Stimulated activated memory B cell treated with anti-CD40 and anti-IgM and Interleukin-4, amounts not matched to agents 10 μg/mL and 1 μg/mL and 100 μg/mL, for 72 hours (primary cell): ENCODE measurements at regions not wholly inside any gene's neighbourhood (a gene's known extent, or its start where the extent isn't known, plus 50 kb on each side); places are given as distances from the start of the nearest gene placed in this dataset.
"Not testable (repeated sequence)": the region's sequence is repeated elsewhere in the genome, so short reads cannot be mapped to it uniquely, and the experiment has no call there.

Source experiments
- ATAC-seq: fragments of 150-1000 bp; cut with Tn5 transposase; 2 replicates; pipeline ENCODE4 v1.10.0; 2021
- H3K27ac Mint-ChIP-seq: one replicate; pipeline ENCODE4 v1.8.0; 2022; ENCODE audit warnings: mild to moderate bottlenecking, mixed read lengths
- H3K27me3 Mint-ChIP-seq: one replicate; pipeline ENCODE4 v1.8.0; 2022; ENCODE audit warnings: mixed read lengths
- H3K36me3 Mint-ChIP-seq: one replicate; pipeline ENCODE4 v1.8.0; 2022; ENCODE audit warnings: mixed read lengths
- H3K4me1 Mint-ChIP-seq: one replicate; pipeline ENCODE4 v1.8.0; 2022; ENCODE audit warnings: mixed read lengths
- H3K4me3 Mint-ChIP-seq: one replicate; pipeline ENCODE4 v1.8.0; 2022; ENCODE audit warnings: mild to moderate bottlenecking, moderate library complexity, mixed read lengths
- H3K9me3 Mint-ChIP-seq: one replicate; pipeline ENCODE4 v1.8.0; 2022; ENCODE audit warnings: mixed read lengths

GRCh38 chr5:96117771-96118651 lies 156.4 kb upstream of the ELL2 start:
- Mint-ChIP-seq H3K27ac (no peak overlapping the region), H3K4me1 (no peaks in the 10 kb centered on the region), H3K27me3 (no peaks in the 10 kb centered on the region), H3K36me3 (no peaks in the 10 kb centered on the region), H3K9me3 (no peaks in the 10 kb centered on the region), H3K4me3 (no peak overlapping the region)
- no peak for ATAC-seq

DNA sequence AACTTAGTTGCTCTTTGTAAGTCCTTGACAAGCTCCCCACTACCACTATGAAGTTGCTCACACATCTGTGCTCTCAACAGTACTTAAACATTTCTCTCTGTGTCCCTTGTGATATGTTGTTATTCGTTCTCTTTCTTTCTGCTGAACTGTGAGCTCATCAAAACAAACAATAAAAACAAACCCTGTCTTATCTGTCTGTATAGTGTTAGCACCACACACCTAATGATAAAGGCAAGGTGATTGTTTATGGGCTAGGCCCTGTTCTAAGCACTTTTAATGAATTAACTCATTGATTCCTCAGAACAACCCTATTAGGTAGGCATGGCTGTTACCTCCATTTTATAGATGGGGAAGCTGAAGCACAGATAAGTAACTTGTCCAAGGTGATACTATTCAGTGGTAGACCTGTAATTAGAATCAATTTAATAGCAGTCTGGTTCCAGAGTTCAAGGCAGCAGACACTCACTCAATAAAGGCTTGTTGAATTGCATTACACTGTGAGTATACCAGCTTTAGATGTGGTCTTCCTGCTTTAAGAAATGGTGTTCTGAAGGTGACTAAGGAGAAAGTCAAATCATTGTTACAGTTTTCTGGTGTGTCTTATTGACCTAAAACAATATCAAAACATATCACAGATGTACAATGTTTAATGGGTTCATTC lies 153.6 kb upstream of the ELL2 start:
- H3K4me3 Mint-ChIP-seq: no peak overlapping the region
- no peaks in the 10 kb centered on the region for H3K4me1 Mint-ChIP-seq
- H3K27me3 Mint-ChIP-seq: no peaks in the 10 kb centered on the region
- no peaks in the 10 kb centered on the region for H3K36me3 Mint-ChIP-seq
- ATAC-seq: no peak
- H3K9me3 Mint-ChIP-seq: no peaks in the 10 kb centered on the region
- no peak overlapping the region for H3K27ac Mint-ChIP-seq

DNA sequence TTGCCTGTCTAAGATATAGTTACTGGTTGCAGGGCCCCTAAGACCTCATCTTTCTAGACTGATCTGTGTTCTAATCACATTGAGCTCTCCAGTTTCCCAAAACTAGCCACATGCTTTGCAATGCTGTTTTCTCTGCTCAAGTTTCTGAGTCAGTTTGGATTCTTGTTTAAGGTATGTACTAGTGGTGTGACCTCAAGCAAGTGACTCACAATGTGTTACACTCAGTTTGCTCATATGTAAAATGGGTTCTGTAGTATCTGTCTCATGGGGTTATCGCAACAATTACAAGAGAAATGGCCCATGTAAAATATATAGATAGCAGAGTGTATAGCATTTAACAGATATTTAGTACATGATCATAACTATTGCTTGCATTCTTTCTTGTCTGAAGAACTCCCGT lies 153.1 kb upstream of the ELL2 start:
- Mint-ChIP-seq H3K36me3 (no peaks in the 10 kb centered on the region), H3K27me3 (peaks cover under 1% of the 10 kb centered on the region), H3K27ac (no peak overlapping the region)

GRCh38 chr5:96113170-96113939 lies 151.7 kb upstream of the ELL2 start:
- peaks cover 13% of the 10 kb centered on the region for H3K27me3 Mint-ChIP-seq
- H3K4me3 Mint-ChIP-seq: no peak overlapping the region
- H3K4me1 Mint-ChIP-seq: no peaks in the 10 kb centered on the region
- ATAC-seq: no peak
- no peaks in the 10 kb centered on the region for H3K9me3 Mint-ChIP-seq
- no peaks in the 10 kb centered on the region for H3K36me3 Mint-ChIP-seq
- no peak overlapping the region for H3K27ac Mint-ChIP-seq

More for the DNA sequence above, 153.1 kb upstream of the ELL2 start:
- no peak overlapping the region for H3K4me3 Mint-ChIP-seq
- no peaks in the 10 kb centered on the region for H3K9me3 Mint-ChIP-seq
- no peaks in the 10 kb centered on the region for H3K4me1 Mint-ChIP-seq
- no peak for ATAC-seq

- H3K27me3 Mint-ChIP-seq: peaks cover 13% of the 10 kb centered on the region
- no peak overlapping the region for H3K4me3 Mint-ChIP-seq
- no peak overlapping the region for H3K27ac Mint-ChIP-seq
- H3K36me3 Mint-ChIP-seq: no peaks in the 10 kb centered on the region
- ATAC-seq: no peak
- no peaks in the 10 kb centered on the region for H3K4me1 Mint-ChIP-seq
- H3K9me3 Mint-ChIP-seq: no peaks in the 10 kb centered on the region
Observed at GRCh38 chr5:96112703-96113102, 151.1 kb upstream of the ELL2 start.

DNA sequence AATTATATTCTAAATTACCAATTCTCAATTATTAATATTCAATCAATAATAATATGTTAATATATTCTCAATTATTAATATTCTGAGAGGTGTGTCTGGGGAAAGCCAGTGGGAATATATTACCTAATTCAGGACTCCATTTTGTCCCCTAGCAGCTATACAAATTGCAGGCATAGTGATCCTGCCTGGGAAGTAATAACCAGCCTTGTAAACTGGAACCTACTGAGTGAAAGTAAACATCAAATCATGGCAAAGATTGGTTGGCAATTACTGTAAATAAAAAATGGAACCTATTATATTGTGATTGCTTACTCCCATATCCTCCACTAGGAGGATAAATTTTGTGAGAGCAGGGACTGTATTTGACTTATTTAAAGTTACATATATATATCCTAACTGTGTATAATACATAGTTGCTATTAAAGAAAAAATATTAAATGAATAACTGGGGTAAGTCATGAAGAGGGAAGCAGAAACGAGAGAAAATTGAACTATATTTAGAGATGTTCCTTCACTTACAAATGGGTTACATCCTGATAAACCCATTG lies 150.5 kb upstream of the ELL2 start:
- Mint-ChIP-seq H3K4me3 (no peak overlapping the region), H3K9me3 (no peaks in the 10 kb centered on the region), H3K36me3 (no peaks in the 10 kb centered on the region), H3K4me1 (no peaks in the 10 kb centered on the region), H3K27me3 (peaks cover 13% of the 10 kb centered on the region), H3K27ac (no peak overlapping the region)
- ATAC-seq: no peak

- H3K4me1 Mint-ChIP-seq: no peaks in the 10 kb centered on the region
- no peaks in the 10 kb centered on the region for H3K9me3 Mint-ChIP-seq
- H3K36me3 Mint-ChIP-seq: no peaks in the 10 kb centered on the region
- no peak overlapping the region for H3K4me3 Mint-ChIP-seq
- H3K27me3 Mint-ChIP-seq: peaks cover 13% of the 10 kb centered on the region
- no peak overlapping the region for H3K27ac Mint-ChIP-seq
- ATAC-seq: no peak
Observed at GRCh38 chr5:96111080-96111756, 149.6 kb upstream of the ELL2 start.

DNA sequence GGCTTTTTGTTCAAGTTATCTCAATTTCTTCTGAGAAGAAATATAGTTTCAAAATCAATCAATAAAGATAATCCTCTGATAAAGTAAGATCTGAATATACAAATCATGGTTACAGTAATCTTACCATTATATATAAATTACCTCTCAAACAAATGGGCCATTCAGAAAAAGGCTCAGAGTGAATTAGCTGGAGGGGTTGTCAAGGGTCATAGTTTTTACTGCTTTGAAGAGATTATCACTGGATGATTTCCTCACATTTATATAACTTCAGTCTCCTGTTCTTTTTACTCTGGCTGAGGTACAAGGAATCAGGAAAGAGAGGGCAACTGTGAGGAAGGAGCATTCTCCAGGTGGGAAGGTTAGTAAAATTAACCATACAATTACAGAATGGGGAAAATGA lies 148.6 kb upstream of the ELL2 start:
- H3K4me3 Mint-ChIP-seq: no peak overlapping the region
- no peak overlapping the region for H3K27ac Mint-ChIP-seq
- ATAC-seq: no peak
- H3K36me3 Mint-ChIP-seq: no peaks in the 10 kb centered on the region
- peaks cover 13% of the 10 kb centered on the region for H3K27me3 Mint-ChIP-seq
- no peaks in the 10 kb centered on the region for H3K9me3 Mint-ChIP-seq
- no peaks in the 10 kb centered on the region for H3K4me1 Mint-ChIP-seq

DNA sequence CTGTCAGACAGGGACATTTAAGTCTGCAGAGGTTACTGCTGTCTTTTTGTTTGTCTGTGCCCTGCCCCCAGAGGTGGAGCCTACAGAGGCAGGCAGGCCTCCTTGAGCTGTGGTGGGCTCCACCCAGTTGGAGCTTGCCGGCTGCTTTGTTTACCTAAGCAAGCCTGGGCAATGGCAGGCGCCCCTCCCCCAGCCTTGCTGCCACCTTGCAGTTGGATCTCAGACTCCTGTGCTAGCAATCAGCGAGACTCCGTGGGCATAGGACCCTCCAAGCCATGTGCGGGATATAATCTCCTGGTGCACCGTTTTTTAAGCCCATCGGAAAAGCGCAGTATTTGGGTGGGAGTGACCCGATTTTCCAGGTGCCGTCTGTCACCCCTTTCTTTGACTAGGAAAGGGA lies 147.0 kb upstream of the ELL2 start:
- H3K4me3 Mint-ChIP-seq, ATAC-seq, H3K4me1 Mint-ChIP-seq: not testable (repeated sequence)

GRCh38 chr5:96103829-96104228 lies 142.2 kb upstream of the ELL2 start:
- ATAC-seq, H3K9me3 Mint-ChIP-seq, H3K4me3 Mint-ChIP-seq, H3K27ac Mint-ChIP-seq, H3K4me1 Mint-ChIP-seq, H3K36me3 Mint-ChIP-seq: not testable (repeated sequence)
- peaks cover 15% of the 10 kb centered on the region for H3K27me3 Mint-ChIP-seq

More for the DNA sequence above, 147.0 kb upstream of the ELL2 start:
- H3K27me3 Mint-ChIP-seq: peaks cover 13% of the 10 kb centered on the region
- H3K27ac Mint-ChIP-seq, H3K36me3 Mint-ChIP-seq, H3K9me3 Mint-ChIP-seq: not testable (repeated sequence)

DNA sequence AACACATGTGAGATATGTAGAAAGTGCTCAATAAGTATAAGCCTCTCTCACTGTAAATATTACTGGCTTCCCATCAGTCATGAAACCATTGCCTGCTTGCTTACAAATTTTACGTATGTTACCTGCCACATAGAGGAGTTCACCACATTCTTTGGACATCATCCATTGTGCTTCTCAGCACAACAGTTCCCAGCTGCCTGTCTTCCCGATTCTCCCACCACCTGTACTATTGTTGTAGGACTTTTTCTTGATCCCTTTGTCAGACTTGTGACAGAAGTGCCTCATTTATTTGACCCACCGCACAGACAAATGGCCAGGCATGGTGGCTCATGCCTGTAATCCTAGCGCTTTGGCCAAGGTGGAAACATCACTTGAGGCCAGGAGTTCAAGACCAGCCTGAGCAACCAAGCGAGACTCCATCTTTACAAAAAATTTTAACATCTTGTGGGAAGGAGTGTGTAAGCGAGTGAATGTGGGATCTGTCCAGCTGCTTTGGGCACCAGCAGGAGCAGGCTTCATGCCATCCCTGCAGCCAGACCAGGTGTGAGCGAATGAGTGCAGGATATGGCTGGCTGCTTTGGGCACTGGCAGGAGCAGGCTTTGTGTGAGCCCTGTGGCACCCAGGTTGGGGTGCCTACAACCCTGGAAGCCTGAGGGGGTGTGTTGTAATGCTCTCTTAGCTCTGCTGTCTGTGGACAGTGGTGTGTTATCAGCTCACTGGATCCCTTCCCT lies 139.9 kb upstream of the ELL2 start:
- H3K36me3 Mint-ChIP-seq: no peaks in the 10 kb centered on the region
- peaks cover 6% of the 10 kb centered on the region for H3K9me3 Mint-ChIP-seq
- H3K4me3 Mint-ChIP-seq: no peak overlapping the region
- H3K27me3 Mint-ChIP-seq: peaks cover 12% of the 10 kb centered on the region
- no peak overlapping the region for H3K27ac Mint-ChIP-seq
- ATAC-seq: no peak
- H3K4me1 Mint-ChIP-seq: no peaks in the 10 kb centered on the region

DNA sequence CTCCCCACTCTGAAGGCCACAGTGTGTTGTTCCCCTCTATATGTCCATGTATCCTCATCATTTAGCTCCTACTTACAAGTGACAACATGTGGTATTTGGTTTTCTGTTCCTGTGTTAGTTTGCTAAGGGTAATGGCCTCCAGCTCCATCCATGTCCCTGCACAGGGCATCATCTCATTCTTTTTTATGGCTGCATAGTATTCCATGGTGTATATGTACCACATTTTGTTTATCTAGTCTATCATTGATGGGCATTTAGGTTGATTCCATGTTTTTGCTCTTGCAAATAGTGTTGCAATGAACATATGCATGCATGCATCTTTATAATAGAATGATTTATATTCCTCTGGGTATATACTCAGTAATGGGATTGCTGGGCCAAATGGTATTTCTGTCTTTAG lies 135.8 kb upstream of the ELL2 start:
- H3K4me3 Mint-ChIP-seq, H3K4me1 Mint-ChIP-seq, ATAC-seq, H3K9me3 Mint-ChIP-seq, H3K36me3 Mint-ChIP-seq, H3K27ac Mint-ChIP-seq: not testable (repeated sequence)
- peaks cover 11% of the 10 kb centered on the region for H3K27me3 Mint-ChIP-seq

- peaks cover 3% of the 10 kb centered on the region for H3K27me3 Mint-ChIP-seq
- H3K4me1 Mint-ChIP-seq: no peaks in the 10 kb centered on the region
Observed at GRCh38 chr5:96096724-96097123, 135.1 kb upstream of the ELL2 start.

GRCh38 chr5:96094904-96095303 lies 133.3 kb upstream of the ELL2 start:
- H3K27me3 Mint-ChIP-seq: no peaks in the 10 kb centered on the region
- no peaks in the 10 kb centered on the region for H3K4me1 Mint-ChIP-seq
- H3K36me3 Mint-ChIP-seq: no peaks in the 10 kb centered on the region

More at GRCh38 chr5:96096724-96097123, 135.1 kb upstream of the ELL2 start:
- no peaks in the 10 kb centered on the region for H3K36me3 Mint-ChIP-seq
- ATAC-seq: no peak
- peaks cover 6% of the 10 kb centered on the region for H3K9me3 Mint-ChIP-seq
- H3K4me3 Mint-ChIP-seq: no peak overlapping the region
- H3K27ac Mint-ChIP-seq: no peak overlapping the region

More at GRCh38 chr5:96094904-96095303, 133.3 kb upstream of the ELL2 start:
- Mint-ChIP-seq H3K4me3 (no peak overlapping the region), H3K27ac (no peak overlapping the region), H3K9me3 (peaks cover 6% of the 10 kb centered on the region)
- ATAC-seq: no peak
